ENCODE measurements at regions not wholly inside any gene's neighbourhood (a gene's known extent, or its start where the extent isn't known, plus 50 kb on each side); places are given as distances from the start of the nearest gene placed in this dataset.

- intact Hi-C loops (cut with DNase I): no loop called here
- Histone ChIP-seq H3K9me3 (ENCODE audit: control insufficient read depth in 2 of 3, insufficient read depth in 1 of 3, low read length in 3 of 3) (no peaks in the 10 kb centered on the region), H3K27ac (ENCODE audit: low read depth in 2 of 2, low read length in 2 of 2) (no peak overlapping the region), H3K36me3 (ENCODE audit: control insufficient read depth in 2 of 3, insufficient read depth in 3 of 3, low read length in 3 of 3) (no peaks in the 10 kb centered on the region), H3K4me1 (ENCODE audit: control insufficient read depth in 2 of 3, insufficient read depth in 2 of 3, low read depth in 1 of 3, low read length in 3 of 3) (no peaks in the 10 kb centered on the region), H3K9ac (ENCODE audit: low read length in 3 of 3) (no peak overlapping the region), H3K27me3 (ENCODE audit: control insufficient read depth, insufficient read depth, low read length) (no peaks in the 10 kb centered on the region), H3K4me3 (ENCODE audit: low read length in 3 of 3) (no peak overlapping the region)
- FAIRE-seq: no peak
- no peak for TF ChIP-seq CTCF (IDR thresholded peaks at IDR 0.05; ENCODE audit: borderline replicate concordance, extremely low read depth, insufficient read depth)
- DNase-seq: no peak
Observed at GRCh38 chr4:19380600-19380999, 871.1 kb upstream of the SLIT2 start.

GRCh38 chr4:19379191-19379708 lies 872.5 kb upstream of the SLIT2 start:
- TF ChIP-seq CTCF (IDR thresholded peaks at IDR 0.05; ENCODE audit: borderline replicate concordance, extremely low read depth, insufficient read depth): no peak
- H3K27ac ChIP-seq (ENCODE audit: low read depth in 2 of 2, low read length in 2 of 2): no peak overlapping the region
- no peaks in the 10 kb centered on the region for H3K9me3 ChIP-seq (ENCODE audit: control insufficient read depth in 2 of 3, insufficient read depth in 1 of 3, low read length in 3 of 3)
- peak in 4 of 5 donors; percentile 42 to 93 (median 70) for DNase-seq
- H3K9ac ChIP-seq (ENCODE audit: low read length in 3 of 3): no peak overlapping the region
- H3K27me3 ChIP-seq (ENCODE audit: control insufficient read depth, insufficient read depth, low read length): no peaks in the 10 kb centered on the region
- FAIRE-seq: no peak
- no peaks in the 10 kb centered on the region for H3K36me3 ChIP-seq (ENCODE audit: control insufficient read depth in 2 of 3, insufficient read depth in 3 of 3, low read length in 3 of 3)
- intact Hi-C loops (cut with DNase I): no loop called here
- H3K4me3 ChIP-seq (ENCODE audit: low read length in 3 of 3): no peak overlapping the region
- no peaks in the 10 kb centered on the region for H3K4me1 ChIP-seq (ENCODE audit: control insufficient read depth in 2 of 3, insufficient read depth in 2 of 3, low read depth in 1 of 3, low read length in 3 of 3)

DNA sequence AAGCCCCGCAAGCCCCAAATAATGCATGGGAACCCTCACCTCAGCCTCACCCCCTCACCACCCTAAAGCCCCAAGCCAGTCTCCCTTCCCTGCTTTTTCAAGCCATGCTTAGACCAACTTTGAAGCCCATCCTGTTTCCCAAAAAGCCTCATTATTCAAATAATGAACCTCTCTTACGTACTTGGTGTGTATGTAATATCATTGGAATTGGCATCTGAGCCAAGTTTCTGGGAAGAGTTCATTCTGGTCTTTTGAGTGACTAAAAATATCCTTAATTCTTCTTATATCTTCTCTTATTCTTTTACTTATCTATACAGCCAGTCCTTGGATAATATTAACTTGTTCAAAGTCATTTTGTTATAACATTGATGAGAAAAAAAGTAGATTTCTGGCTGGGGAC lies 875.8 kb upstream of the SLIT2 start:
- no peaks in the 10 kb centered on the region for H3K36me3 ChIP-seq (ENCODE audit: control insufficient read depth in 2 of 3, insufficient read depth in 3 of 3, low read length in 3 of 3)
- H3K4me3 ChIP-seq (ENCODE audit: low read length in 3 of 3): no peak overlapping the region
- no peaks in the 10 kb centered on the region for H3K4me1 ChIP-seq (ENCODE audit: control insufficient read depth in 2 of 3, insufficient read depth in 2 of 3, low read depth in 1 of 3, low read length in 3 of 3)
- DNase-seq (no peak), FAIRE-seq (no peak)
- no peak overlapping the region for H3K27ac ChIP-seq (ENCODE audit: low read depth in 2 of 2, low read length in 2 of 2)
- no peak overlapping the region for H3K9ac ChIP-seq (ENCODE audit: low read length in 3 of 3)
- H3K9me3 ChIP-seq (ENCODE audit: control insufficient read depth in 2 of 3, insufficient read depth in 1 of 3, low read length in 3 of 3): no peaks in the 10 kb centered on the region
- H3K27me3 ChIP-seq (ENCODE audit: control insufficient read depth, insufficient read depth, low read length): no peaks in the 10 kb centered on the region
- intact Hi-C loops (cut with DNase I): no loop called here
- no peak for TF ChIP-seq CTCF (IDR thresholded peaks at IDR 0.05; ENCODE audit: borderline replicate concordance, extremely low read depth, insufficient read depth)

Data from kidney (tissue), 13 donors.